Vagina (tissue), 2 donors: ENCODE measurements at regions not wholly inside any gene's neighbourhood (a gene's known extent, or its start where the extent isn't known, plus 50 kb on each side); places are given as distances from the start of the nearest gene placed in this dataset.

Experiments
- CTCF ChIP-seq, 3 experiments: fragments of 450-650 bp in 2 of 3; fragments of 200-600 bp in 1 of 3; sonication (generic) in 1 of 3; IDR thresholded peaks; one replicate each; pipeline ENCODE4 v1.5.1; 2017 to 2019; ENCODE audit warnings: antibody characterized with exemption in 3 of 3, mild to moderate bottlenecking in 2 of 3, moderate library complexity in 2 of 3
- POLR2A ChIP-seq, 2 donors: fragments of 450-650 bp; IDR thresholded peaks; one replicate each; pipeline ENCODE4 v1.6.1; 2017; ENCODE audit warnings: antibody characterized with exemption in 2 of 2, mild to moderate bottlenecking in 2 of 2, moderate library complexity in 2 of 2
- POLR2AphosphoS5 ChIP-seq, 2 donors: sonication (generic); formaldehyde crosslinking; IDR thresholded peaks; one replicate each; pipeline ENCODE4 v1.9.0; 2017; ENCODE audit warnings: antibody characterized with exemption in 2 of 2, mild to moderate bottlenecking in 2 of 2, low read depth in 1 of 2; ENCODE audit not compliant: insufficient read depth in 1 of 2

GRCh38 chr1:3978196-3978989, 78.3 kb upstream of the C1orf174 start:
- TF ChIP-seq CTCF (IDR thresholded peaks at IDR 0.05), result no peak
- TF ChIP-seq POLR2AphosphoS5 (IDR thresholded peaks at IDR 0.05; ENCODE audit: insufficient read depth in 1 of 2, low read depth in 1 of 2), result no peak
- TF ChIP-seq POLR2A (IDR thresholded peaks at IDR 0.05), result no peak
